ENCODE measurements at regions not wholly inside any gene's neighbourhood (a gene's known extent, or its start where the extent isn't known, plus 50 kb on each side); places are given as distances from the start of the nearest gene placed in this dataset.

DNA sequence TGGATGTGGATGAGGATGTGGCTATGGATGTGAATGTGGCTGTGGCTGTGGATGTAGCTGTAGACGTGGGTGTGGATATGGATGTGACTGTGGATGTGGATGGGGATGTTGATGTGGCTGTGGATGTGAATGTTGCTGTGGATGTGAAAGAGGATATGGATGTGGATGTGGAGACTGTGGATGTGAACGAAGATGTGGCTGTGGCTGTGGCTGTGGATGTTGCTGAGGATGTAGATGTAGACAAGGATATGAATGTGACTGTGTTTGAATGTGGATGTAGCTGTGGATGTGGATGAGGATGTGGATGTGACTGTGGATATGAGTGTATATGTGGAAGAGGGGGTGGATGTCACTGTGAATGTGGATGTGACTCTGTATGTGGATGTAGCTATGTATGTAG is 884.6 kb upstream of the CHAC2 start:
- H3K36me3 ChIP-seq (ENCODE audit: control insufficient read depth, insufficient read depth, low read length) = no peaks in the 10 kb centered on the region
- H3K27me3 ChIP-seq (ENCODE audit: control insufficient read depth, insufficient read depth, low read length) = no peaks in the 10 kb centered on the region
- no peak for DNase-seq (ENCODE audit: low read depth)
- no peak overlapping the region for H3K4me3 ChIP-seq (ENCODE audit: low read depth, low read length)
- TF ChIP-seq, protein P1, sequence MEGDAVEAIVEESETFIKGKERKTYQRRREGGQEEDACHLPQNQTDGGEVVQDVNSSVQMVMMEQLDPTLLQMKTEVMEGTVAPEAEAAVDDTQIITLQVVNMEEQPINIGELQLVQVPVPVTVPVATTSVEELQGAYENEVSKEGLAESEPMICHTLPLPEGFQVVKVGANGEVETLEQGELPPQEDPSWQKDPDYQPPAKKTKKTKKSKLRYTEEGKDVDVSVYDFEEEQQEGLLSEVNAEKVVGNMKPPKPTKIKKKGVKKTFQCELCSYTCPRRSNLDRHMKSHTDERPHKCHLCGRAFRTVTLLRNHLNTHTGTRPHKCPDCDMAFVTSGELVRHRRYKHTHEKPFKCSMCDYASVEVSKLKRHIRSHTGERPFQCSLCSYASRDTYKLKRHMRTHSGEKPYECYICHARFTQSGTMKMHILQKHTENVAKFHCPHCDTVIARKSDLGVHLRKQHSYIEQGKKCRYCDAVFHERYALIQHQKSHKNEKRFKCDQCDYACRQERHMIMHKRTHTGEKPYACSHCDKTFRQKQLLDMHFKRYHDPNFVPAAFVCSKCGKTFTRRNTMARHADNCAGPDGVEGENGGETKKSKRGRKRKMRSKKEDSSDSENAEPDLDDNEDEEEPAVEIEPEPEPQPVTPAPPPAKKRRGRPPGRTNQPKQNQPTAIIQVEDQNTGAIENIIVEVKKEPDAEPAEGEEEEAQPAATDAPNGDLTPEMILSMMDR (IDR thresholded peaks at IDR 0.05; ENCODE audit: insufficient read depth, low read length, poor library complexity, severe bottlenecking) = no peak

DNA sequence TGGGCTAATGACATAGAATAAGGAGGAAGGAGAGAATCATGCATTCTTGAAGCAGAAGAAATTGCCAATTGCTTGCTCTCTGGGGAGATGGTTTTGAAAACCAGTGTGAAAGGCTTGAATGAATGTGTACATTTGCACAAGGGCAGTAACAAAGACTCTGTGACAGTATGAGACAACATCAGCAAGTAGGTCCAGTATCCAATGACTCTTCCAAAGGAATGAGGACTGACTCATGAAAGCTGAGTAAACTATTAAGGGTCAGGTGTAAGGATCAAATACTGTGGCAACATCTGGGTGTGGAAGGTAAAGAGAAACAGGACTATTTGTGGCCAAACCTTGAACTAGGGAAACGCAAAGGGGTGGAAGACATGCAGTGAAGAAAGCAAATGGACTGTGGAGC is 886.0 kb upstream of the CHAC2 start:
- Histone ChIP-seq H3K36me3 (ENCODE audit: control insufficient read depth, insufficient read depth, low read length) (no peaks in the 10 kb centered on the region), H3K27me3 (ENCODE audit: control insufficient read depth, insufficient read depth, low read length) (no peaks in the 10 kb centered on the region), H3K4me3 (ENCODE audit: low read depth, low read length) (no peak overlapping the region)
- TF ChIP-seq, protein P1 (IDR thresholded peaks at IDR 0.05; ENCODE audit: insufficient read depth, low read length, poor library complexity, severe bottlenecking) = no peak
- no peak for DNase-seq (ENCODE audit: low read depth)

DNA sequence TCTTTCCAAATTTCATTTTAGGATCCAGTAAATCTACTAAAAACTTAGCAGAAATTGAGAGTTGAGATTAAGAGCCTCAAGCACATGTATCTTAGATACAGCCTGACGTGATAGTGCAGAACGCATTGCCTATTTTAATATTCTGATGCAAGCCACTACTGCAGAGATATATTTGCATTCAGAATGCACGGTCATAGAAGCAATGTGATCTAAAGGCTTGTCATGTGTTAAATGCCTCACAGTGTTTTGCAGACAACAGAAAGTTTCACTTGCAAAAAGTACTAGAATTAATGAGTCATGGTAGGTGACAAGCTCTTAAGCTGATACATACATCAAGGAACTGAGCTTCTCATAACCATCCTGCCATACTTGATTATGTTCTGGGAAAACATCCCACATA is 886.7 kb upstream of the CHAC2 start:
- Histone ChIP-seq H3K27me3 (ENCODE audit: control insufficient read depth, insufficient read depth, low read length) (no peaks in the 10 kb centered on the region), H3K4me3 (ENCODE audit: low read depth, low read length) (no peak overlapping the region), H3K36me3 (ENCODE audit: control insufficient read depth, insufficient read depth, low read length) (no peaks in the 10 kb centered on the region)
- TF ChIP-seq, protein P1 (IDR thresholded peaks at IDR 0.05; ENCODE audit: insufficient read depth, low read length, poor library complexity, severe bottlenecking) = no peak
- no peak for DNase-seq (ENCODE audit: low read depth)

DNA sequence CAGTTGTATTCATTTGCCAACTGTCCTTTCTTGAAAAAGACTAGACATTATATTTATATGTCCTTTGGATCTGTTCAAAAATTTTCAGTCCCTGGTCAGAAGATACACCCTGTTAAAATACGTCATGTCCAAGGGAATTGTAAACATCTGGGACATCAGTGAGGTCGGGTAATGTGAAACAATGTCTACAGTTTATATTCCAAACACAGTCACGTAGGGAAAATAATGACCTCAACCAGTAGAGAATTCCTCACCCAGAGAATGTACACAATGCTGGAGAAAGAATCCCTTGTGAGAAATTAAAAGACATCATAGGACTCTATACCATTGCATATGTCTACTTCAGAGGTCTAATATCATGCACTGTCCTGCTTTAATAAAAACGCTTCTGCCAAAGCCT is 888.0 kb upstream of the CHAC2 start:
- H3K27me3 ChIP-seq (ENCODE audit: control insufficient read depth, insufficient read depth, low read length) = no peaks in the 10 kb centered on the region
- H3K4me3 ChIP-seq (ENCODE audit: low read depth, low read length) = no peak overlapping the region
- DNase-seq (ENCODE audit: low read depth) = no peak
- no peaks in the 10 kb centered on the region for H3K36me3 ChIP-seq (ENCODE audit: control insufficient read depth, insufficient read depth, low read length)
- TF ChIP-seq, protein P1 (IDR thresholded peaks at IDR 0.05; ENCODE audit: insufficient read depth, low read length, poor library complexity, severe bottlenecking) = no peak

DNA sequence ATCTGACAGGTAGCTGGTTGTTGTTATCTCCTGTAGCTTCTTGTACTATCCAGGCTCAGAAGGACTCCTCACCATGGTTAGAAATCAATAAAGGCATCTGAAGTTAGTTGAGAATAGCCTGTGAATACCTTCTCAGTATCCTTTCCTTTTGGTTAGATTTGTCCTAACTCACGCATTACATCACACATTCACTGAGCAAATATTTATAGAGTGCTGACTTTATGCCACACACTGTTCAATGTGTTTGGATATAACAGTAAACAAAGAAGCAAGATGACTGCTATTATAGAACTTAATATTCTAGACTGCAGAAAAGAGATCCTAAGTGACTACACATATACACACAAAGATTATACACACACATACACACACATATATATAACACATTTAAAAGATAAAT is 889.9 kb upstream of the CHAC2 start:
- TF ChIP-seq, protein P1 (IDR thresholded peaks at IDR 0.05; ENCODE audit: insufficient read depth, low read length, poor library complexity, severe bottlenecking) = no peak
- no peaks in the 10 kb centered on the region for H3K36me3 ChIP-seq (ENCODE audit: control insufficient read depth, insufficient read depth, low read length)
- no peaks in the 10 kb centered on the region for H3K27me3 ChIP-seq (ENCODE audit: control insufficient read depth, insufficient read depth, low read length)
- DNase-seq (ENCODE audit: low read depth) = no peak
- H3K4me3 ChIP-seq (ENCODE audit: low read depth, low read length) = no peak overlapping the region

DNA sequence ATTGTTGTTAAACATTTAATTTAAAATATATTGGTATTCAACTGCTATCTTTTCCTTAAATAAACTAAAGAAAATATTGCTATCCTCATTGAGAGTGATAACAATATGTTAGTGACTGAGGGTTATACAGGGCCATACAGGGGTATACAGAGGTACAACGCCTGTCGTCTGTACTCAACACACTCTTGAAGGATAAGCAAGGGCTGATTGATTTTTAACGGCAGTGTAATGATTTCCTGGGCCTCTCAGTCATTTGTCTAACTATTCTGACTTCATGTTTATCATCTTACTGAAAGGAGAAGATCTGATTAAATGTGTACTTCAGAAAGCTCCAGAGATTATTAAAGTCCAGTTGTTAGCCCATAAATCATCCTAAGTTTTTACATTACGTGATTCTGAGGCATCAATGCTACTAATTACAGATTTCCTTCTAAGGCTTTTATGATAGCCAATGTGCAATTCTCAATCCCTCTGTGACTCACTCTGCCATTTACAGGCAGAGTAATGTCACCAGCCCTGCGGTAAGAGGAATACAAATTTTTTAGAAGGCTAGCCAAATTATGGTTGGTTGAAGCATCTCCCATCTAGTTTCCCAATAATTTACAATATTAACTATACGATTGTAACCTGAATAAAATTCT is 893.0 kb upstream of the CHAC2 start:
- TF ChIP-seq, protein P1 (IDR thresholded peaks at IDR 0.05; ENCODE audit: insufficient read depth, low read length, poor library complexity, severe bottlenecking) = no peak
- no peak overlapping the region for H3K4me3 ChIP-seq (ENCODE audit: low read depth, low read length)
- H3K27me3 ChIP-seq (ENCODE audit: control insufficient read depth, insufficient read depth, low read length) = no peaks in the 10 kb centered on the region
- H3K36me3 ChIP-seq (ENCODE audit: control insufficient read depth, insufficient read depth, low read length) = no peaks in the 10 kb centered on the region
- DNase-seq (ENCODE audit: low read depth) = no peak
